H9 (cell line): ENCODE measurements at regions not wholly inside any gene's neighbourhood (a gene's known extent, or its start where the extent isn't known, plus 50 kb on each side); places are given as distances from the start of the nearest gene placed in this dataset.

ENCODE experiments used
- DNase-seq: peaks from one replicate; pipeline ENCODE4 v3.0.0-alpha.2; 2017
- H2AFZ ChIP-seq: one replicate; pipeline ENCODE4 v1.6.1; 2013; ENCODE audit warnings: mild to moderate bottlenecking, low read length, control low read depth, moderate library complexity
- H2AK5ac ChIP-seq: 2 replicates; pipeline ENCODE4 v1.6.1; 2013; ENCODE audit warnings: low read length, control low read depth, mixed read lengths; ENCODE audit not compliant: insufficient read length
- H2BK120ac ChIP-seq: one replicate; pipeline ENCODE4 v1.6.1; 2013; ENCODE audit warnings: low read depth, mild to moderate bottlenecking, low read length, control low read depth, inconsistent platforms; ENCODE audit not compliant: poor library complexity, severe bottlenecking
- H2BK12ac ChIP-seq: 2 replicates; pipeline ENCODE4 v1.6.1; 2013; ENCODE audit warnings: low read length, control low read depth, mixed read lengths, low read depth; ENCODE audit not compliant: insufficient read length
- H2BK15ac ChIP-seq: 2 replicates; pipeline ENCODE4 v1.6.1; 2013; ENCODE audit warnings: low read depth, low read length, control low read depth
- H2BK20ac ChIP-seq: one replicate; pipeline ENCODE4 v1.6.1; 2013; ENCODE audit warnings: low read depth, mild to moderate bottlenecking, low read length, control low read depth, inconsistent platforms; ENCODE audit not compliant: poor library complexity, severe bottlenecking
- H2BK5ac ChIP-seq: 2 replicates; pipeline ENCODE4 v1.6.1; 2013; ENCODE audit warnings: low read length, control low read depth, mixed read lengths; ENCODE audit not compliant: insufficient read length
- H3K14ac ChIP-seq: 2 replicates; pipeline ENCODE4 v1.6.1; 2013; ENCODE audit warnings: low read length, control low read depth; ENCODE audit not compliant: insufficient read depth
- H3K18ac ChIP-seq: 2 replicates; pipeline ENCODE4 v1.6.1; 2013; ENCODE audit warnings: low read depth, mild to moderate bottlenecking, mixed read lengths, low read length, control low read depth; ENCODE audit not compliant: insufficient read length
- H3K23ac ChIP-seq: 2 replicates; pipeline ENCODE4 v1.6.1; 2013; ENCODE audit warnings: low read length, control low read depth, mixed read lengths, low read depth; ENCODE audit not compliant: insufficient read length
- H3K23me2 ChIP-seq: 2 replicates; pipeline ENCODE4 v1.6.1; 2013; ENCODE audit warnings: low read depth, mild to moderate bottlenecking, mixed read lengths, low read length, control low read depth; ENCODE audit not compliant: insufficient read length, poor library complexity, severe bottlenecking
- H3K27ac ChIP-seq: 2 replicates; pipeline ENCODE4 v1.5.1; 2013; ENCODE audit warnings: low read length, control low read depth, mixed read lengths, low read depth; ENCODE audit not compliant: insufficient read length
- H3K27me3 ChIP-seq: 2 replicates; pipeline ENCODE4 v1.6.1; 2013; ENCODE audit warnings: low read length, control low read depth, inconsistent platforms; ENCODE audit not compliant: insufficient read depth
- H3K4ac ChIP-seq: 2 replicates; pipeline ENCODE4 v1.6.1; 2013; ENCODE audit warnings: low read depth, mild to moderate bottlenecking, control low read depth, inconsistent platforms, low read length, moderate library complexity
- H3K4me1 ChIP-seq: 2 replicates; pipeline ENCODE4 v1.6.1; 2013; ENCODE audit warnings: low read length, control low read depth, inconsistent platforms; ENCODE audit not compliant: insufficient read depth
- H3K4me2 ChIP-seq: 2 replicates; pipeline ENCODE4 v1.6.1; 2013; ENCODE audit warnings: low read length, control low read depth, mixed read lengths; ENCODE audit not compliant: insufficient read length, insufficient read depth
- H3K56ac ChIP-seq: 2 replicates; pipeline ENCODE4 v1.6.1; 2013; ENCODE audit warnings: low read depth, mild to moderate bottlenecking, mixed read lengths, low read length, control low read depth; ENCODE audit not compliant: insufficient read length
- H3K79me1 ChIP-seq: 2 replicates; pipeline ENCODE4 v1.6.1; 2013; ENCODE audit warnings: low read depth, mild to moderate bottlenecking, moderate library complexity, low read length, control low read depth, inconsistent platforms; ENCODE audit not compliant: insufficient read depth, poor library complexity, severe bottlenecking
- H3K79me2 ChIP-seq: 2 replicates; pipeline ENCODE4 v1.6.1; 2013; ENCODE audit warnings: low read length, control low read depth, inconsistent platforms; ENCODE audit not compliant: insufficient read depth
- H3K9ac ChIP-seq: 2 replicates; pipeline ENCODE4 v1.6.1; 2013; ENCODE audit warnings: low read length, control low read depth, mixed read lengths; ENCODE audit not compliant: insufficient read length; ENCODE audit errors: extremely low read depth
- H3K9me3 ChIP-seq: one replicate; pipeline ENCODE4 v1.6.1; 2013; ENCODE audit warnings: low read depth, low read length, inconsistent platforms; ENCODE audit not compliant: control insufficient read depth
- H3T11ph ChIP-seq: one replicate; pipeline ENCODE4 v1.6.1; 2013; ENCODE audit warnings: mild to moderate bottlenecking, low read length, control low read depth, inconsistent platforms
- H4K20me1 ChIP-seq: one replicate; pipeline ENCODE4 v1.6.1; 2013; ENCODE audit not compliant: control insufficient read depth, insufficient read length, insufficient read depth
- H4K5ac ChIP-seq: 2 replicates; pipeline ENCODE4 v1.6.1; 2013; ENCODE audit warnings: low read depth, mild to moderate bottlenecking, mixed read lengths, low read length, control low read depth; ENCODE audit not compliant: insufficient read length
- H4K8ac ChIP-seq: replicated peaks from 2 replicates; pipeline ENCODE4 v1.6.1; 2013; ENCODE audit warnings: low read length, control low read depth, mixed read lengths, low read depth; ENCODE audit not compliant: insufficient read length
- H4K91ac ChIP-seq: 2 replicates; pipeline ENCODE4 v1.6.1; 2013; ENCODE audit warnings: low read depth, mild to moderate bottlenecking, moderate library complexity, mixed read lengths, low read length, control low read depth; ENCODE audit not compliant: insufficient read length
- H3K27ac Mint-ChIP-seq, 3 experiments: 2 replicates in 2 of 3; 3 replicates in 1 of 3; pipeline ENCODE4 v1.8.0; 2020 to 2021; ENCODE audit warnings: mixed read lengths in 3 of 3, mild to moderate bottlenecking in 1 of 3, moderate library complexity in 1 of 3
- H3K27me3 Mint-ChIP-seq: 2 replicates; pipeline ENCODE4 v1.8.0; 2021; ENCODE audit warnings: low read depth, mild to moderate bottlenecking, moderate library complexity, mixed read lengths
- H3K36me3 Mint-ChIP-seq, 3 experiments: 2 replicates in 2 of 3; 3 replicates in 1 of 3; pipeline ENCODE4 v1.8.0; 2020 to 2021; ENCODE audit warnings: low read depth in 3 of 3, mixed read lengths in 3 of 3; ENCODE audit not compliant: insufficient read depth in 1 of 3
- H3K4me1 Mint-ChIP-seq, 2 experiments: 2 replicates each; pipeline ENCODE4 v1.8.0; 2020; ENCODE audit warnings: mixed read lengths in 2 of 2
- H3K4me3 Mint-ChIP-seq, 2 experiments: 2 replicates in 1 of 2; 3 replicates in 1 of 2; pipeline ENCODE4 v1.8.0; 2020 to 2021; ENCODE audit warnings: mild to moderate bottlenecking in 2 of 2, mixed read lengths in 2 of 2, moderate library complexity in 1 of 2
- H3K9me3 Mint-ChIP-seq, 2 experiments: 2 replicates in 1 of 2; 3 replicates in 1 of 2; pipeline ENCODE4 v1.8.0; 2020; ENCODE audit warnings: mild to moderate bottlenecking in 2 of 2, mixed read lengths in 2 of 2, moderate library complexity in 1 of 2
- CTCF ChIP-seq: fragments of 200-600 bp; sonication (generic); conservative IDR thresholded peaks from 3 replicates; pipeline ENCODE4 v1.8.0; 2021; ENCODE audit warnings: antibody characterized with exemption, mild to moderate bottlenecking
- WGBS: extraction: QIAGEN DNeasy Blood & Tissue Kit; methylation state at CpG from one replicate; pipeline ENCODE4 v1.1.7; 2013; ENCODE audit warnings: missing lambda C conversion rate, low lambda C conversion rate, mixed read lengths; ENCODE audit not compliant: insufficient read length; ENCODE audit errors: extremely low coverage; 5-methylcytosine and 5-hydroxymethylcytosine counted together

DNA sequence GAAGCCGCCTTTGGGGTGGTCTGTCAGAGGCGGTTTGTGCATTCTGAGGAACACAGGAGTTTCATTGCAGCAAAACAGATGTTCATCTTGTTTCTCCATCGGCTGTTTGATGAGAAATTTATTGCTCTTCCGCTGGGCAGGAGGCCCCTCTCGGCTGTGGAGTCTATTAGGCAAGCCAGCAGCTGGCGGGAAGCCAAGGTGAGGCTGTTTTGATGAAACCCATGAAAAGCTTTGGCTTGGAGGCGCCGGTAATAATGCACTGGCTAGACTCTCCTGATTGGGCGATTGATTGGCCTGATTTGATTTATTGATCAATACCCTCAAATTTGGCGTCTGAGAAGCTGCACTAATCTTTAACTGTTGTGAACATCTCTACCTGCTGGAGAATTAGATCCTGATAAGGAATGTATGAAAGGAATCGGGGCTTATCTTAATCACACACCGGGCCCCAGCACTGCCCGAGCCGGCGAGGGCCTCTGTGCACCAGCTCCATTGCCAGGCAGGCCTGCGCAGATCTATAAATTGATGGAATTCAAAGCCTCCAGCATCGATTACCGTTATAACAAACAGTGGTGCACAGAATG, 187.7 kb downstream of the PHETA1 start:
- no peak overlapping the region for H4K8ac ChIP-seq
- H3K36me3 Mint-ChIP-seq: no peaks in the 10 kb centered on the region; a peak in 1 of 7 replicates
- no CpG with 5 or more reads among the region's 18 CpGs for WGBS
- no peak overlapping the region for H2AFZ ChIP-seq
- H3K4ac ChIP-seq: no peak overlapping the region
- H3K4me2 ChIP-seq: no peak overlapping the region
- H2BK15ac ChIP-seq: no peak overlapping the region
- no peak overlapping the region for H3K9ac ChIP-seq
- H4K20me1 ChIP-seq: peaks cover 5% of the 10 kb centered on the region
- no peak overlapping the region for H2BK20ac ChIP-seq
- no peak overlapping the region for H2BK5ac ChIP-seq
- H2AK5ac ChIP-seq: no peak overlapping the region
- no peaks in the 10 kb centered on the region for H3K9me3 ChIP-seq
- no peak overlapping the region for H3T11ph ChIP-seq
- H3K79me1 ChIP-seq: no peaks in the 10 kb centered on the region
- H3K79me2 ChIP-seq: no peaks in the 10 kb centered on the region
- H2BK12ac ChIP-seq: no peak overlapping the region
- TF ChIP-seq CTCF: no peak
- H3K27ac ChIP-seq: no peak overlapping the region
- H3K4me1 Mint-ChIP-seq: peaks cover 6 to 21% of the 10 kb centered on the region in 2 experiments; a peak in 3 of 4 replicates
- no peaks in the 10 kb centered on the region for H3K4me1 ChIP-seq
- H3K14ac ChIP-seq: no peak overlapping the region
- no peak overlapping the region for H4K5ac ChIP-seq
- no peak overlapping the region for H3K18ac ChIP-seq
- H3K27ac Mint-ChIP-seq: peak overlapping the region in 1 of 3 experiments; percentile 62; a peak in 2 of 7 replicates
- H3K56ac ChIP-seq: no peak overlapping the region
- no peak for DNase-seq
- H3K27me3 Mint-ChIP-seq: no peaks in the 10 kb centered on the region; the same call in 1 of the 2 replicates
- H3K27me3 ChIP-seq: no peaks in the 10 kb centered on the region
- no peaks in the 10 kb centered on the region for H3K9me3 Mint-ChIP-seq
- H3K4me3 Mint-ChIP-seq: no peak overlapping the region
- no peak overlapping the region for H3K23ac ChIP-seq
- no peak overlapping the region for H4K91ac ChIP-seq
- H2BK120ac ChIP-seq: no peak overlapping the region
- H3K23me2 ChIP-seq: no peaks in the 10 kb centered on the region
